Pancreas (tissue), 10 donors: ENCODE measurements at regions not wholly inside any gene's neighbourhood (a gene's known extent, or its start where the extent isn't known, plus 50 kb on each side); places are given as distances from the start of the nearest gene placed in this dataset.

Experiments
- ATAC-seq, 4 donors: fragments of 200-7000 bp; cut with Tn5 transposase; one replicate each; pipeline versions ENCODE4 v1.8.0 to v1.9.1; 2020; ENCODE audit warnings: mild to moderate bottlenecking in 4 of 4, moderate library complexity in 4 of 4
- DNase-seq, 6 donors: peaks; one replicate each; pipeline ENCODE4 v3.0.0-alpha.2; 2020
- FAIRE-seq: peaks from 2 replicates; lab custom pipeline; 2012; peaks lifted over from hg19 to GRCh38; lab: Jason Lieb, UNC
- H3K27ac ChIP-seq, 4 donors: fragments of 200-600 bp; sonication (generic); 1 replicate in 3 of 4; 2 replicates in 1 of 4; pipeline versions ENCODE4 v1.5.0 to v1.8.0; 2020
- H3K27me3 ChIP-seq, 4 donors: fragments of 200-600 bp; one replicate each; pipeline ENCODE4 v1.8.0; 2021
- H3K36me3 ChIP-seq, 3 donors: fragments of 200-600 bp; sonication (generic) in 1 of 3; one replicate each; pipeline versions ENCODE4 v1.5.0 to v1.8.0; 2020 to 2021
- H3K4me1 ChIP-seq, 3 donors: fragments of 200-600 bp; one replicate each; pipeline ENCODE4 v1.8.0; 2021
- H3K4me3 ChIP-seq, 4 donors: fragments of 200-600 bp; sonication (generic) in 2 of 4; one replicate each; pipeline versions ENCODE4 v1.5.0 to v1.8.0; 2020 to 2021
- H3K9me3 ChIP-seq, 4 donors: fragments of 200-600 bp; one replicate each; pipeline ENCODE4 v1.8.0; 2021
- WGBS, 2 donors: extraction: QIAGEN DNeasy Blood & Tissue Kit; methylation state at CpG; one replicate each; pipeline ENCODE4 v1.1.7; 2013; 5-methylcytosine and 5-hydroxymethylcytosine counted together
- intact Hi-C, 3 donors: fragments of 100-400 bp; cut with DNase I; formaldehyde crosslinking; loops; one replicate each; pipeline versions ENCODE4 v1.11.1 to v1.14.2; 2022
- TF ChIP-seq, protein P1 (sequence below), 4 donors: fragments of 200-600 bp; sonication (generic) in 3 of 4; IDR thresholded peaks; one replicate each; pipeline versions ENCODE4 v1.5.0 to v1.8.0; 2021; ENCODE audit warnings: antibody characterized with exemption in 4 of 4
- donor health status: healthy with polysubstance abuse.
- donor health status: DM: no; HTN: no; CAD: no; lungs with moderate emphysema.
- donor health status: DM: no; HTN: no; CAD: no.
- donor health status: control.
- donor health status: control.
- donor health status: Bipolar disorder and iron deficiency.
- donor health status: DM: yes; HTN: yes; CAD: no.
- donor health status: DM: no; HTN: no; CAD: no.
- donor health status: DM: no; HTN: no; CAD: no.
- donor health status: DM: yes; HTN: yes; CAD: no.

DNA sequence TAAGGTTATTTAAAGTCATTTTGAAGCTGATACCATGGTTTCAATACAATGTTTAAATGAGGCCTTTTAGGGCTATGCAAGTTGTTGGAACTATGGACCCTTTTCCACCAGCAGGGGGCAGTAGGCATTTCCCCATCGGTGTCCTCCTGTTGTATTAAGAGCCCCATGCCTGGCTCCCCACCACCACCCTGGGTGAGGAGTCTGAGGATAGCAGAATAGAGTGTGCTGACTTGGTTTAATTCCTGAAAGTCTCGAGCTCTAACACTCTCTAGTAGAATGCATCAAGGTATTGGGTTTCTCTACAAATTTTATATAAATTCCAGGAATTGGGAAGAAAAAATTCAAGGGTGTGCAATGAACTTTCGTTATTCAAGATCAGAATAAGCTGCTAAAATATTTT, 234.8 kb upstream of the JADE1 start:
- peaks cover 34 to 43% (median 41%) of the 10 kb centered on the region in 3 donors for H3K4me1 ChIP-seq
- H3K27me3 ChIP-seq = no peaks in the 10 kb centered on the region
- no peaks in the 10 kb centered on the region for H3K9me3 ChIP-seq
- peak overlapping the region; percentile 65 to 85 (median 74) for H3K27ac ChIP-seq
- ATAC-seq (peak; percentile 73 to 82 (median 82)), DNase-seq (peak; percentile 71 to 88 (median 86)), FAIRE-seq (no peak)
- 15 to 18% methylated on average over 3 of the region's 3 CpGs for WGBS, 2 donors
- no peak overlapping the region for H3K4me3 ChIP-seq
- no peaks in the 10 kb centered on the region for H3K36me3 ChIP-seq
- TF ChIP-seq, protein P1, sequence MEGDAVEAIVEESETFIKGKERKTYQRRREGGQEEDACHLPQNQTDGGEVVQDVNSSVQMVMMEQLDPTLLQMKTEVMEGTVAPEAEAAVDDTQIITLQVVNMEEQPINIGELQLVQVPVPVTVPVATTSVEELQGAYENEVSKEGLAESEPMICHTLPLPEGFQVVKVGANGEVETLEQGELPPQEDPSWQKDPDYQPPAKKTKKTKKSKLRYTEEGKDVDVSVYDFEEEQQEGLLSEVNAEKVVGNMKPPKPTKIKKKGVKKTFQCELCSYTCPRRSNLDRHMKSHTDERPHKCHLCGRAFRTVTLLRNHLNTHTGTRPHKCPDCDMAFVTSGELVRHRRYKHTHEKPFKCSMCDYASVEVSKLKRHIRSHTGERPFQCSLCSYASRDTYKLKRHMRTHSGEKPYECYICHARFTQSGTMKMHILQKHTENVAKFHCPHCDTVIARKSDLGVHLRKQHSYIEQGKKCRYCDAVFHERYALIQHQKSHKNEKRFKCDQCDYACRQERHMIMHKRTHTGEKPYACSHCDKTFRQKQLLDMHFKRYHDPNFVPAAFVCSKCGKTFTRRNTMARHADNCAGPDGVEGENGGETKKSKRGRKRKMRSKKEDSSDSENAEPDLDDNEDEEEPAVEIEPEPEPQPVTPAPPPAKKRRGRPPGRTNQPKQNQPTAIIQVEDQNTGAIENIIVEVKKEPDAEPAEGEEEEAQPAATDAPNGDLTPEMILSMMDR (IDR thresholded peaks at IDR 0.05) = peak; percentile 35 to 67 (median 60)
- intact Hi-C loops = loop anchor here in 1 of 3 donors (10.0 kb wide), 1 partner anchor 60 kb away; no protein-coding TSS in a partner anchor

DNA sequence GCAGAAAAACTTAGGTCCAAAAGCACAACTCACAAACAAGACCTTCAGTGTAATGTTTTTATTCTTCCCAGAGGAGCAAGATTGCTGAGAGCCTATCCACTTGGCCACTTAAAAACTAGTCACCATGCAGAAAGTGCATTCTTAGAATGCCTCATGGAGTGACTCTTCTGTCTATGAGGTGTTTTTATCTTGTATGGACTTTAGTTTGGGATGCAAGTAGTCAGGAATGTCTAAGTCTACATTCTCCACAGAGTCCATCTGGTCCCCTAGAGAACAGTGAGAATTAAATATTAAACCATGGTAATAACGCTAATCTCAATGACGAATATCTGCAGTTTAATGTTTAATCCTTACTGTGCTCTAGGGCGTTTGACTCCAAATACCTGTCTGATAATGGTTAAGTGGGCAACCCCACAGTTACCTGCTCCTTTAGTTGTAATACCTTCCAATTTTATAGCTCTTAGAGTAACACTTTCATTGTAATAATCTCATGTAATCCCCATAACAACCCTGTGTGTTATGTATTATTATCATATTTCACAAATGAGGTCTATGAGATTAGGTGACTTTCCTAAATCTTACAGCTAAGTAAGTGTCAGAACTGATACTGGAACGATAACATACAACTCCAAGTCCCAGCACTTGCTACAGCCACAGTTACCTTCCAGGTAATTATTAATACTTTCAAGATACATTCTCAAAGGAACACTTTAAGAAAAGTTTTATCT, 235.6 kb upstream of the JADE1 start:
- intact Hi-C loops = loop anchor here in 1 of 3 donors (10.0 kb wide), 1 partner anchor 61 kb away; no protein-coding TSS in a partner anchor

DNA sequence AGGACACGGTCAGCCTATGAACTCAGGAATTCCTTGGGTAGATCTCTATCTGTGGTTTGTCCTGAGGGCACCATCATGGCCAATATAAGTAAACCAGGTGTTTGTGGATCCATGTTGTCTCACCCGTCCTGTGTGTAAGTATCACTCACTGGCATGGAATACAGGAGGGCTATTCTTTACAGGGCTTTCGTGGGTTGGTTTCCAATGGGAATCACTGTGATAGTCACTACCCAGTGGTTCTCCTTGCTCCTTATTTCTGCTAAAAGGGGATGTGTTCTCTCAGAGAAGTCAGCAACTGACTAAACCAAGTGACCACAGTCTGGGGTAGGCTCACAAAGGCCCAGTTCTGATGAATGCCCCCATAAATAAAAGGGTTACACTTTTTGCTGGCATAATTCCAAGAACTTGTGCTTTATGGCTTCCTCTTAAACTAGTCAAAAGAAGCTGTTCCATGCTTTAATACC, 236.7 kb upstream of the JADE1 start:
- H3K36me3 ChIP-seq = no peaks in the 10 kb centered on the region
- peak overlapping the region; percentile 65 to 85 (median 74) for H3K27ac ChIP-seq
- DNase-seq = no peak
- no peak for FAIRE-seq
- intact Hi-C loops = loop anchor here in 1 of 3 donors (10.0 kb wide), 1 partner anchor 62 kb away; no protein-coding TSS in a partner anchor
- H3K9me3 ChIP-seq = no peaks in the 10 kb centered on the region
- no peak overlapping the region for H3K4me3 ChIP-seq
- TF ChIP-seq, protein P1 (IDR thresholded peaks at IDR 0.05) = no peak
- no peak for ATAC-seq
- peaks cover 34 to 43% (median 40%) of the 10 kb centered on the region in 3 donors for H3K4me1 ChIP-seq
- H3K27me3 ChIP-seq = no peaks in the 10 kb centered on the region
- 88 to 98% methylated on average over 3 of the region's 3 CpGs for WGBS, 2 donors

More for the DNA sequence above, 235.6 kb upstream of the JADE1 start:
- peak overlapping the region; percentile 65 to 85 (median 74) for H3K27ac ChIP-seq
- peaks cover 34 to 43% (median 43%) of the 10 kb centered on the region in 3 donors for H3K4me1 ChIP-seq
- DNase-seq = no peak
- no peaks in the 10 kb centered on the region for H3K36me3 ChIP-seq
- no peaks in the 10 kb centered on the region for H3K27me3 ChIP-seq
- TF ChIP-seq, protein P1 (IDR thresholded peaks at IDR 0.05) = no peak
- H3K9me3 ChIP-seq = no peaks in the 10 kb centered on the region
- no peak overlapping the region for H3K4me3 ChIP-seq
- WGBS, 2 donors = 12 to 21% methylated on average over 4 of the region's 4 CpGs
- FAIRE-seq = no peak
- peak; percentile 84 to 89 (median 88) for ATAC-seq

DNA sequence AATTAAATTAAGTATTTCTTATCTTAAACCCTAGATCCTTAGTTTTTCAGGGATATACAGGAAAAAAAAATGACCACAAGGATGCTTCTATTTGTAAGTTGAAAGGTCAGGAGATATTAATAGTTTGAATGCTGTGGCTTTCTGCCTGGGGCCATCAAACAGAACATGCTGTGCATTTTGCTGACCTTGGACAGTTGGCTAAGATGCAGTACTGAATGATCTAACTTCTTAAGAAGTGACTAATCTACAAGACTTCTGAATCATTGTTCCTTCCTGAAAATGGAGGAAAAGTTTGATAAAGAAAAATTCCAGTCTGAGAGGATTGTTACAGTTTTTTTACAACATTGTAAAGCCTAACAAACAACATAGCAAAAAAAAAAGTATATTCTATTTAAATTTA, 237.8 kb upstream of the JADE1 start:
- Histone ChIP-seq H3K36me3 (no peaks in the 10 kb centered on the region), H3K4me3 (no peak overlapping the region), H3K27ac (peak overlapping the region in 3 of 4 donors; percentile 65 to 85 (median 76)), H3K27me3 (no peaks in the 10 kb centered on the region), H3K4me1 (peaks cover 34 to 43% (median 39%) of the 10 kb centered on the region in 3 donors), H3K9me3 (no peaks in the 10 kb centered on the region)
- FAIRE-seq (no peak), ATAC-seq (peak; percentile 32 to 65 (median 57)), DNase-seq (peak in 3 of 6 donors; percentile 58 to 72 (median 60))
- TF ChIP-seq, protein P1 (IDR thresholded peaks at IDR 0.05) = no peak
- intact Hi-C loops = loop anchor here in 1 of 3 donors (10.0 kb wide), 1 partner anchor 63 kb away; no protein-coding TSS in a partner anchor
